HFFc6 (cell line): ENCODE measurements at regions not wholly inside any gene's neighbourhood (a gene's known extent, or its start where the extent isn't known, plus 50 kb on each side); places are given as distances from the start of the nearest gene placed in this dataset.

ENCODE experiments used
- DNase-seq: peaks from one replicate; pipeline ENCODE4 v3.0.0-alpha.2; 2018
- H3K27ac Mint-ChIP-seq: 2 replicates; pipeline ENCODE4 v1.8.0; 2020; ENCODE audit warnings: mild to moderate bottlenecking, mixed read lengths
- H3K27me3 Mint-ChIP-seq: 2 replicates; pipeline ENCODE4 v1.8.0; 2021; ENCODE audit warnings: mild to moderate bottlenecking, moderate library complexity, mixed read lengths; ENCODE audit not compliant: insufficient read depth
- H3K36me3 Mint-ChIP-seq: 2 replicates; pipeline ENCODE4 v1.8.0; 2021; ENCODE audit warnings: low read depth, mixed read lengths
- H3K4me1 Mint-ChIP-seq: 2 replicates; pipeline ENCODE4 v1.8.0; 2020; ENCODE audit warnings: low read depth, mixed read lengths
- H3K4me3 Mint-ChIP-seq: 2 replicates; pipeline ENCODE4 v1.8.0; 2020; ENCODE audit warnings: mild to moderate bottlenecking, moderate library complexity, mixed read lengths
- H3K9me3 Mint-ChIP-seq: 2 replicates; pipeline ENCODE4 v1.8.0; 2020; ENCODE audit warnings: mild to moderate bottlenecking, mixed read lengths
- TF ChIP-seq, protein P1 (sequence below): fragments of 200-600 bp; sonication (generic); IDR thresholded peaks from 2 replicates; pipeline ENCODE4 v1.5.0; 2021; ENCODE audit warnings: antibody characterized with exemption, mild to moderate bottlenecking

- TF ChIP-seq, protein P1, sequence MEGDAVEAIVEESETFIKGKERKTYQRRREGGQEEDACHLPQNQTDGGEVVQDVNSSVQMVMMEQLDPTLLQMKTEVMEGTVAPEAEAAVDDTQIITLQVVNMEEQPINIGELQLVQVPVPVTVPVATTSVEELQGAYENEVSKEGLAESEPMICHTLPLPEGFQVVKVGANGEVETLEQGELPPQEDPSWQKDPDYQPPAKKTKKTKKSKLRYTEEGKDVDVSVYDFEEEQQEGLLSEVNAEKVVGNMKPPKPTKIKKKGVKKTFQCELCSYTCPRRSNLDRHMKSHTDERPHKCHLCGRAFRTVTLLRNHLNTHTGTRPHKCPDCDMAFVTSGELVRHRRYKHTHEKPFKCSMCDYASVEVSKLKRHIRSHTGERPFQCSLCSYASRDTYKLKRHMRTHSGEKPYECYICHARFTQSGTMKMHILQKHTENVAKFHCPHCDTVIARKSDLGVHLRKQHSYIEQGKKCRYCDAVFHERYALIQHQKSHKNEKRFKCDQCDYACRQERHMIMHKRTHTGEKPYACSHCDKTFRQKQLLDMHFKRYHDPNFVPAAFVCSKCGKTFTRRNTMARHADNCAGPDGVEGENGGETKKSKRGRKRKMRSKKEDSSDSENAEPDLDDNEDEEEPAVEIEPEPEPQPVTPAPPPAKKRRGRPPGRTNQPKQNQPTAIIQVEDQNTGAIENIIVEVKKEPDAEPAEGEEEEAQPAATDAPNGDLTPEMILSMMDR, result peak; percentile 98
These were observed 99.0 kb upstream of the MAML3 start for GRCh38 chr4:140252742-140253555.

GRCh38 chr4:140252141-140252741 is 98.3 kb upstream of the MAML3 start:
- peak overlapping the region; percentile 72 for H3K4me3 Mint-ChIP-seq
- H3K9me3 Mint-ChIP-seq, result no peaks in the 10 kb centered on the region
- peak overlapping the region; percentile 71 for H3K27ac Mint-ChIP-seq
- no peaks in the 10 kb centered on the region for H3K36me3 Mint-ChIP-seq
- TF ChIP-seq, protein P1, result no peak
- DNase-seq, result no peak
- no peaks in the 10 kb centered on the region for H3K27me3 Mint-ChIP-seq
- peaks cover 61% of the 10 kb centered on the region for H3K4me1 Mint-ChIP-seq

More at GRCh38 chr4:140252742-140253555, 99.0 kb upstream of the MAML3 start:
- Mint-ChIP-seq H3K27ac (peak overlapping the region; percentile 27), H3K4me3 (peak overlapping the region; percentile 72), H3K36me3 (no peaks in the 10 kb centered on the region), H3K9me3 (no peaks in the 10 kb centered on the region), H3K4me1 (peaks cover 68% of the 10 kb centered on the region), H3K27me3 (no peaks in the 10 kb centered on the region)
- no peak for DNase-seq

DNA sequence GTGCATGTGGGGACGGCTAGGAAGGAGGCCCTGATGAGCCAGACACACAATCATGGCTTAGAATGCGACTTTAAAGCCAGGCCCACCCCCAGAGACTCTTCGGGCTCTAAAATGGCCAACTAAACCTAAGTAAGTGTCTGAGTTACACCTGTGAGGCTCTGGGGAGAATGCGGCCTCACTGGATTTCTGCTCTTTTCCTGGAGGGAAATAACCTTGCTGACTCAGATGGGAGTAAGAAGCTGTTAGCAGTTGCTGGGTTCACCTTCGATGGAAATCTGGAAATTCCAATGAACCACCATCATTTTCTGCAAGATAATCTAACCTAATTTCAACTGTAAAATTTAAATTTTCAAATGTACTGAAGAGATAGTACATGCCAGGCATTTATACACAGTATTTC is 97.6 kb upstream of the MAML3 start:
- Mint-ChIP-seq H3K4me3 (peak overlapping the region; percentile 46), H3K27me3 (no peaks in the 10 kb centered on the region), H3K4me1 (peaks cover 55% of the 10 kb centered on the region), H3K9me3 (no peaks in the 10 kb centered on the region), H3K36me3 (no peaks in the 10 kb centered on the region), H3K27ac (peak overlapping the region; percentile 70; the same call in 1 of the 2 replicates)
- DNase-seq, result no peak
- TF ChIP-seq, protein P1, result no peak

- TF ChIP-seq, protein P1, result no peak
- no peak overlapping the region for H3K27ac Mint-ChIP-seq
- no peaks in the 10 kb centered on the region for H3K9me3 Mint-ChIP-seq
- no peaks in the 10 kb centered on the region for H3K27me3 Mint-ChIP-seq
- no peak for DNase-seq
- H3K4me1 Mint-ChIP-seq, result peaks cover 50% of the 10 kb centered on the region
- H3K4me3 Mint-ChIP-seq, result no peak overlapping the region
- no peaks in the 10 kb centered on the region for H3K36me3 Mint-ChIP-seq
These were observed 97.1 kb upstream of the MAML3 start for GRCh38 chr4:140250989-140251552.

DNA sequence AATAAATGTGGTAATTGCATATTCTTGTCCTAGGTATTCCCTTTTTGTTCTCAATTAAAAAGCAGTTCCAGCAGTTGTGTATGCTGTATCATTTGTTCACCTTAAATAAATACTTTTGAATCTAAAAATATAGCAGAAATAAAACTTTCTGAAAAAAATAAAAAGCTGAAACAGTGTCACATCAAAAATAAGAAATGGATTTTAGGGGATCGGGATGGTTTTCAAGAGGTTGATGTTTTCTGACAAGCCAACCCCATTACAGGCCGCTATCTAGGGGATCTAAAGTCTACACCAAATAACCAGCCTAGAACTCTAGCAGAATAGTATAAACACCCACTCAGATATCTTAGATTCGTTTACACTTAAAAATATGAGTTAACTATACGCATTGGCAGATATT is 95.4 kb upstream of the MAML3 start:
- TF ChIP-seq, protein P1, result no peak
- Mint-ChIP-seq H3K4me1 (peaks cover 32% of the 10 kb centered on the region), H3K9me3 (no peaks in the 10 kb centered on the region), H3K27ac (no peak overlapping the region), H3K4me3 (no peak overlapping the region), H3K36me3 (no peaks in the 10 kb centered on the region), H3K27me3 (no peaks in the 10 kb centered on the region)
- no peak for DNase-seq
